HEK293 (cell line): ENCODE measurements at regions not wholly inside any gene's neighbourhood (a gene's known extent, or its start where the extent isn't known, plus 50 kb on each side); places are given as distances from the start of the nearest gene placed in this dataset.

Source experiments
- CTCF ChIA-PET: fragments of 350-600 bp; formaldehyde crosslinking; extraction: SDS; loops from one replicate; lab custom pipeline; 2021; ENCODE audit warnings: antibody characterized with exemption; lab: Yijun Ruan, JAX
- POLR2A ChIA-PET: fragments of 300-600 bp; formaldehyde crosslinking; extraction: SDS; loops from one replicate; lab custom pipeline; 2020; ENCODE audit warnings: antibody characterized with exemption, inconsistent platforms; lab: Yijun Ruan, JAX
- H3K27ac ChIP-seq: fragments of 200-500 bp; sonication (Bioruptor generic); 2 replicates; pipeline ENCODE4 v1.5.1; 2014; ENCODE audit warnings: low read depth, low read length, control low read depth, inconsistent platforms; ENCODE audit errors: extremely low read depth
- H3K36me3 ChIP-seq, 2 experiments: fragments of 200-500 bp in 1 of 2; sonication (Bioruptor generic) in 1 of 2; 1 replicate in 1 of 2; 2 replicates in 1 of 2; pipeline ENCODE4 v1.5.1; 2014 to 2017; ENCODE audit warnings: inconsistent platforms in 2 of 2, low read length in 2 of 2; ENCODE audit not compliant: control insufficient read depth in 2 of 2, insufficient read depth in 1 of 2
- H3K4me1 ChIP-seq: fragments of 200-500 bp; sonication (Bioruptor generic); 2 replicates; pipeline ENCODE4 v1.5.1; 2014; ENCODE audit warnings: mild to moderate bottlenecking, low read length, inconsistent platforms; ENCODE audit not compliant: control insufficient read depth, insufficient read depth
- H3K4me3 ChIP-seq: 2 replicates; pipeline ENCODE4 v1.5.1; 2011; ENCODE audit warnings: low read depth, mild to moderate bottlenecking, control low read depth, low read length, moderate library complexity
- H3K9me3 ChIP-seq: fragments of 200-500 bp; sonication (Bioruptor generic); 2 replicates; pipeline ENCODE4 v1.5.1; 2014; ENCODE audit warnings: low read depth, low read length, inconsistent platforms; ENCODE audit not compliant: control insufficient read depth, insufficient read depth
- HOXA7 ChIP-seq: sonication (generic); formaldehyde crosslinking; IDR thresholded peaks from 2 replicates; pipeline ENCODE4 v1.8.1; 2022; ENCODE audit warnings: missing genetic modification reagents, borderline replicate concordance
- HOXD13 ChIP-seq: sonication (generic); formaldehyde crosslinking; IDR thresholded peaks from 2 replicates; pipeline ENCODE4 v1.8.0; 2022; ENCODE audit warnings: missing genetic modification reagents, borderline replicate concordance
- KLF9 ChIP-seq: fragments of 450-650 bp; formaldehyde crosslinking; IDR thresholded peaks from 2 replicates; pipeline ENCODE4 v1.5.1; 2016; ENCODE audit warnings: missing biosample characterization, missing genetic modification characterization, low read depth
- PRDM1 ChIP-seq: fragments of 450-650 bp; formaldehyde crosslinking; IDR thresholded peaks from 2 replicates; pipeline ENCODE4; 2016; ENCODE audit warnings: missing biosample characterization, missing genetic modification characterization
- REST ChIP-seq: fragments of 450-650 bp; formaldehyde crosslinking; IDR thresholded peaks from 2 replicates; pipeline ENCODE4 v1.5.1; 2016; ENCODE audit warnings: missing biosample characterization, missing genetic modification characterization
- ZBTB6 ChIP-seq: fragments of 450-650 bp; formaldehyde crosslinking; IDR thresholded peaks from 2 replicates; pipeline ENCODE4 v1.5.1; 2017; ENCODE audit warnings: missing biosample characterization, missing genetic modification characterization
- ZFHX2 ChIP-seq: fragments of 450-650 bp; formaldehyde crosslinking; conservative IDR thresholded peaks from 2 replicates; pipeline ENCODE4 v1.5.1; 2016; ENCODE audit warnings: missing biosample characterization, missing genetic modification characterization
- ZNF16 ChIP-seq: fragments of 450-650 bp; formaldehyde crosslinking; IDR thresholded peaks from 2 replicates; pipeline ENCODE4 v1.5.1; 2016; ENCODE audit warnings: low read depth, missing biosample characterization, missing genetic modification characterization
- ZNF366 ChIP-seq: fragments of 450-650 bp; formaldehyde crosslinking; conservative IDR thresholded peaks from 2 replicates; pipeline ENCODE4 v1.5.1; 2016; ENCODE audit warnings: missing biosample characterization, missing genetic modification characterization
- ZNF391 ChIP-seq: fragments of 450-650 bp; formaldehyde crosslinking; IDR thresholded peaks from 2 replicates; pipeline ENCODE4 v1.5.1; 2016; ENCODE audit warnings: low read depth, missing biosample characterization, missing genetic modification characterization, borderline replicate concordance
- ZNF398 ChIP-seq: fragments of 450-650 bp; formaldehyde crosslinking; IDR thresholded peaks from 2 replicates; pipeline ENCODE4 v1.5.1; 2017; ENCODE audit warnings: missing biosample characterization, missing genetic modification characterization
- ZNF473 ChIP-seq: fragments of 450-650 bp; formaldehyde crosslinking; IDR thresholded peaks from 2 replicates; pipeline ENCODE4 v1.5.1; 2017; ENCODE audit warnings: missing biosample characterization, missing genetic modification characterization
- ZNF548 ChIP-seq: fragments of 450-650 bp; formaldehyde crosslinking; IDR thresholded peaks from 2 replicates; pipeline ENCODE4 v1.5.1; 2016; ENCODE audit warnings: missing biosample characterization, missing genetic modification characterization
- ZNF596 ChIP-seq: fragments of 450-650 bp; IDR thresholded peaks from 2 replicates; pipeline ENCODE4 v1.5.0; 2018; ENCODE audit warnings: missing biosample characterization, mild to moderate bottlenecking, missing genetic modification characterization, moderate library complexity
- ZNF623 ChIP-seq: fragments of 450-650 bp; formaldehyde crosslinking; IDR thresholded peaks from 2 replicates; pipeline ENCODE4 v1.5.1; 2016; ENCODE audit warnings: missing biosample characterization, missing genetic modification characterization
- ZNF692 ChIP-seq: fragments of 450-650 bp; formaldehyde crosslinking; IDR thresholded peaks from 2 replicates; pipeline ENCODE4 v1.5.1; 2016; ENCODE audit warnings: missing biosample characterization, missing genetic modification characterization
- ZNF785 ChIP-seq: fragments of 450-650 bp; formaldehyde crosslinking; IDR thresholded peaks from 2 replicates; pipeline ENCODE4 v1.5.1; 2016; ENCODE audit warnings: missing biosample characterization, missing genetic modification characterization
- ZNF791 ChIP-seq: fragments of 450-650 bp; formaldehyde crosslinking; IDR thresholded peaks from 2 replicates; pipeline ENCODE4 v1.5.1; 2016; ENCODE audit warnings: missing biosample characterization, missing genetic modification characterization

- Histone ChIP-seq H3K27ac (no peak overlapping the region), H3K4me3 (no peak overlapping the region), H3K36me3 (no peaks in the 10 kb centered on the region), H3K4me1 (peaks cover 8% of the 10 kb centered on the region; the same call in 1 of the 2 replicates), H3K9me3 (no peaks in the 10 kb centered on the region)
- TF ChIP-seq REST (tag by site-specific recombination), result peak; percentile 96
- TF ChIP-seq HOXD13, result no peak
- no peak for TF ChIP-seq ZNF391
- TF ChIP-seq ZFHX2 (tag by site-specific recombination), result no peak
- no peak for TF ChIP-seq ZNF596 (tag by site-specific recombination)
- POLR2A ChIA-PET, result no interaction called here
- CTCF ChIA-PET, result interaction anchor here (0.7 to 1.0 kb wide), 4 partner anchors 18 to 474 kb away, joined by 3 to 4 read pairs (median 3); no protein-coding TSS in a partner anchor
Observed at GRCh38 chr5:34552686-34553085, 103.4 kb upstream of the RAI14 start.

- Histone ChIP-seq H3K4me1 (peaks cover 8% of the 10 kb centered on the region; the same call in 1 of the 2 replicates), H3K27ac (no peak overlapping the region), H3K36me3 (no peaks in the 10 kb centered on the region), H3K9me3 (no peaks in the 10 kb centered on the region)
- CTCF ChIA-PET, result interaction anchor here (1.1 kb wide), 1 partner anchor 345 kb away, joined by 3 read pairs; no protein-coding TSS in a partner anchor
- POLR2A ChIA-PET, result no interaction called here
- TF ChIP-seq ZNF398 (tag by site-specific recombination) (no peak), PRDM1 (tag by site-specific recombination) (no peak), ZNF366 (tag by site-specific recombination) (no peak), ZNF791 (tag by site-specific recombination) (no peak), HOXA7 (CRISPR knock-in tag) (no peak), ZNF692 (tag by site-specific recombination) (no peak), ZNF473 (tag by site-specific recombination) (no peak), ZNF16 (no peak)
- TF ChIP-seq, all 188 proteins: peak for 0
- H3K4me3 ChIP-seq, result no peak overlapping the region
Observed at GRCh38 chr5:34553581-34553980, 102.5 kb upstream of the RAI14 start.

GRCh38 chr5:34554641-34555040, 101.5 kb upstream of the RAI14 start:
- ChIA-PET CTCF (interaction anchor here (0.6 kb wide), 1 partner anchor 43 kb away, joined by 3 read pairs; no protein-coding TSS in a partner anchor), POLR2A (no interaction called here)
- H3K4me3 ChIP-seq, result no peak overlapping the region
- no peaks in the 10 kb centered on the region for H3K36me3 ChIP-seq
- H3K9me3 ChIP-seq, result no peaks in the 10 kb centered on the region
- no peak overlapping the region for H3K27ac ChIP-seq
- TF ChIP-seq ZNF548 (tag by site-specific recombination) (no peak), ZNF623 (no peak), ZBTB6 (tag by site-specific recombination) (no peak), ZNF785 (tag by site-specific recombination) (no peak), KLF9 (tag by site-specific recombination) (no peak)
- peaks cover 8% of the 10 kb centered on the region; the same call in 1 of the 2 replicates for H3K4me1 ChIP-seq
